Panc1 (cell line): ENCODE measurements at regions not wholly inside any gene's neighbourhood (a gene's known extent, or its start where the extent isn't known, plus 50 kb on each side); places are given as distances from the start of the nearest gene placed in this dataset.
A peak's percentile ranks its signal among the peaks of the same experiment; 100 is the strongest.

ENCODE experiments used
- ATAC-seq: fragments of 200-7000 bp; cut with Tn5 transposase; 2 replicates; pipeline ENCODE4 v1.9.1; 2020; ENCODE audit warnings: mild to moderate bottlenecking, moderate library complexity
- BruUV-seq: library from RNA; stranded (reverse); fragments of 400-500 nt; replicated peaks from 2 replicates; lab custom pipeline; 2021; lab: Mats Ljungman, UMichigan
- CTCF ChIA-PET: fragments of 300-600 bp; sonication (Branson Sonifier 250); formaldehyde crosslinking; loops from one replicate; lab custom pipeline; 2022; ENCODE audit warnings: antibody characterized with exemption; lab: Charles Lee
- POLR2A ChIA-PET: fragments of 300-600 bp; sonication (Branson Sonifier 250); formaldehyde crosslinking; loops from one replicate; lab custom pipeline; 2022; ENCODE audit warnings: antibody characterized with exemption; lab: Charles Lee
- DNase-seq: peaks from one replicate; pipeline ENCODE4 v3.0.0-alpha.2; 2010; ENCODE audit warnings: low read depth, low spot score
- H3K27ac ChIP-seq: 2 replicates; pipeline ENCODE4 v1.5.1; 2011; ENCODE audit warnings: mild to moderate bottlenecking, low read length, inconsistent platforms
- H3K27me3 ChIP-seq: fragments of 200-500 bp; sonication (Bioruptor generic); 2 replicates; pipeline ENCODE4 v1.6.0; 2014; ENCODE audit warnings: low read length, inconsistent platforms; ENCODE audit not compliant: control insufficient read depth, insufficient read depth
- H3K36me3 ChIP-seq: fragments of 200-500 bp; sonication (Bioruptor generic); 2 replicates; pipeline ENCODE4 v1.5.1; 2014; ENCODE audit warnings: inconsistent platforms, mild to moderate bottlenecking, low read length, moderate library complexity; ENCODE audit not compliant: control insufficient read depth, insufficient read depth
- H3K4me1 ChIP-seq: 2 replicates; pipeline ENCODE4 v1.5.1; 2011; ENCODE audit warnings: inconsistent platforms, mild to moderate bottlenecking, low read length, moderate library complexity; ENCODE audit not compliant: control insufficient read depth, insufficient read depth
- H3K4me3 ChIP-seq, 2 experiments: 2 replicates each; pipeline ENCODE4 v1.5.1; 2011 to 2012; ENCODE audit warnings: low read depth in 2 of 2, low read length in 2 of 2, mild to moderate bottlenecking in 2 of 2, inconsistent platforms in 1 of 2, moderate library complexity in 1 of 2
- H3K9me3 ChIP-seq: fragments of 200-500 bp; sonication (Bioruptor generic); 2 replicates; pipeline ENCODE4 v1.5.1; 2014; ENCODE audit warnings: low read depth, mild to moderate bottlenecking, inconsistent platforms, low read length, moderate library complexity; ENCODE audit not compliant: control insufficient read depth, insufficient read depth
- CTCF ChIP-seq: fragments of 450-650 bp; IDR thresholded peaks from 2 replicates; pipeline ENCODE4 v1.5.1; 2017; ENCODE audit warnings: mild to moderate bottlenecking
- POLR2AphosphoS5 ChIP-seq: IDR thresholded peaks from 2 replicates; pipeline ENCODE4 v1.6.1; 2012; ENCODE audit warnings: mild to moderate bottlenecking, low read depth, low read length, moderate library complexity
- REST ChIP-seq, 2 experiments: IDR thresholded peaks; 2 replicates each; pipeline ENCODE4 v1.6.1; 2011 to 2012; ENCODE audit warnings: low read depth in 2 of 2, control low read depth in 1 of 2, low read length in 1 of 2, mild to moderate bottlenecking in 1 of 2, moderate library complexity in 1 of 2; ENCODE audit not compliant: insufficient read depth in 1 of 2
- SIN3A ChIP-seq: IDR thresholded peaks from 2 replicates; pipeline ENCODE4 v1.6.1; 2012; ENCODE audit warnings: low read depth, mild to moderate bottlenecking, low read length, moderate library complexity, borderline replicate concordance; ENCODE audit not compliant: insufficient read depth
- TCF7L2 ChIP-seq: IDR thresholded peaks from 2 replicates; pipeline ENCODE4 v1.6.1; 2011; ENCODE audit warnings: mild to moderate bottlenecking, low read depth, low read length, inconsistent platforms
- in situ Hi-C: cut with HindIII; loops from 2 replicates; pipeline ENCODE4 v1.10.0; 2016; ENCODE audit warnings: low sequenced_read_pairs, low pct_unique_long_range_greater_than_20kb
- intact Hi-C: fragments of 100-400 bp; cut with micrococcal nuclease; formaldehyde crosslinking; loops from one replicate; pipeline ENCODE4 v1.10.0; 2022; ENCODE audit not compliant: unreplicated experiment

GRCh38 chr6:27847706-27848105 is 64.5 kb downstream of the OR2B2 start:
- Histone ChIP-seq H3K4me1 (no peaks in the 10 kb centered on the region), H3K36me3 (peaks cover 2% of the 10 kb centered on the region; the same call in 1 of the 2 replicates), H3K4me3 (no peak overlapping the region), H3K9me3 (no peaks in the 10 kb centered on the region), H3K27me3 (no peaks in the 10 kb centered on the region), H3K27ac (no peak overlapping the region)
- intact Hi-C loops: no loop called here
- no TSS peak for BruUV-seq
- DNase-seq (no peak), ATAC-seq (no peak)
- ChIA-PET CTCF (no interaction called here), POLR2A (no interaction called here)
- in situ Hi-C loops: no loop called here
- TF ChIP-seq CTCF (no peak), TCF7L2 (no peak), SIN3A (no peak), REST (IDR thresholded peaks at IDR 0.05; ENCODE audit: insufficient read depth in 1 of 2, low read depth in 2 of 2, low read length in 1 of 2) (no peak), POLR2AphosphoS5 (no peak)

- in situ Hi-C loops: no loop called here
- CTCF ChIA-PET: no interaction called here
- Histone ChIP-seq H3K4me1 (peaks cover 11% of the 10 kb centered on the region; the same call in 1 of the 2 replicates), H3K36me3 (peaks cover 5% of the 10 kb centered on the region), H3K27me3 (no peaks in the 10 kb centered on the region), H3K27ac (peak overlapping the region; percentile 92), H3K4me3 (peak overlapping the region; percentile 86 to 90; a peak in 2 of 4 replicates), H3K9me3 (no peaks in the 10 kb centered on the region)
- POLR2A ChIA-PET: interaction anchor here (1.0 kb wide), 1 partner anchor 25 kb away, joined by 5 read pairs; a partner anchor contains a TSS
- no peak for DNase-seq
- no peak for ATAC-seq
- BruUV-seq: no TSS peak
- intact Hi-C loops: no loop called here
- TF ChIP-seq POLR2AphosphoS5: no peak
These were observed 71.6 kb downstream of the OR2B2 start for GRCh38 chr6:27840572-27840971.

GRCh38 chr6:27839626-27840475 is 72.3 kb downstream of the OR2B2 start:
- BruUV-seq: no TSS peak
- in situ Hi-C loops (no loop called here), intact Hi-C loops (no loop called here)
- ATAC-seq (no peak), DNase-seq (peak; percentile 46)
- H3K27ac ChIP-seq: peak overlapping the region; percentile 92
- no peaks in the 10 kb centered on the region for H3K9me3 ChIP-seq
- ChIA-PET POLR2A (interaction anchor here (1.0 to 4.9 kb wide), 2 partner anchors 26 to 27 kb away, joined by 5 to 90 read pairs; a partner anchor contains a TSS), CTCF (no interaction called here)
- TF ChIP-seq REST (IDR thresholded peaks at IDR 0.05; ENCODE audit: insufficient read depth in 1 of 2, low read depth in 2 of 2, low read length in 1 of 2): no peak
- no peak for TF ChIP-seq TCF7L2
- no peak for TF ChIP-seq CTCF
- TF ChIP-seq POLR2AphosphoS5: no peak; the same call in 1 of the 2 replicates
- no peak for TF ChIP-seq SIN3A
- H3K27me3 ChIP-seq: no peaks in the 10 kb centered on the region
- peaks cover 17% of the 10 kb centered on the region; the same call in 1 of the 2 replicates for H3K4me1 ChIP-seq
- H3K36me3 ChIP-seq: peaks cover 5% of the 10 kb centered on the region
- H3K4me3 ChIP-seq: peak overlapping the region; percentile 86 to 90
